ENCODE measurements at regions not wholly inside any gene's neighbourhood (a gene's known extent, or its start where the extent isn't known, plus 50 kb on each side); places are given as distances from the start of the nearest gene placed in this dataset.

DNA sequence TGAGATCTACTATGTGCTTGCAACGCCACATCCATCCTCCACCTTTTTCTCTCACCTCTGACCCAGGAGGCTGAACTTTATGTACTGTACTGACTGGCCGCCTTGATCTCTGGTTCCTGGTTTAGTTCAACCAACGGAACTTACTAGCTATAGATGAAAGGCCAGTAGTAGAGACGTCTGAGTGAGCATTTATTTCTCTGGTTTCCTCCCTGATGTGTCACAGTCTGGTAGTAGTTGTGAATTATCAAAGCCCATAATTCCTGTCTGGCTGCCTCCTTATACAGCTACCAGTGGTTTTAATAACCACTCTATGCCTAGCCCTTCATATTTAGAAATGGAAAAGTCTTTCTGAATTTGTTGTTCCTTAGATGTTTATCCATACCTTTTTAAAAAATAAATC is 64.7 kb downstream of the POM121L12 start:
- in situ Hi-C loops (cut with MboI), result no loop called here
- POLR2A ChIA-PET, result no interaction called here

More for the DNA sequence above, 64.7 kb downstream of the POM121L12 start:
- no peak for ATAC-seq
- intact Hi-C loops (cut with micrococcal nuclease), result no loop called here
- no peak overlapping the region for H2AFZ ChIP-seq (ENCODE audit: low read depth, low read length)
- CTCF ChIA-PET (ENCODE audit: low intra/inter-chr PET ratio), result no interaction called here
- DNase-seq (ENCODE audit: extremely low read depth in 1 of 4, low spot score in 3 of 4), result no peak
- TF ChIP-seq, protein P1, sequence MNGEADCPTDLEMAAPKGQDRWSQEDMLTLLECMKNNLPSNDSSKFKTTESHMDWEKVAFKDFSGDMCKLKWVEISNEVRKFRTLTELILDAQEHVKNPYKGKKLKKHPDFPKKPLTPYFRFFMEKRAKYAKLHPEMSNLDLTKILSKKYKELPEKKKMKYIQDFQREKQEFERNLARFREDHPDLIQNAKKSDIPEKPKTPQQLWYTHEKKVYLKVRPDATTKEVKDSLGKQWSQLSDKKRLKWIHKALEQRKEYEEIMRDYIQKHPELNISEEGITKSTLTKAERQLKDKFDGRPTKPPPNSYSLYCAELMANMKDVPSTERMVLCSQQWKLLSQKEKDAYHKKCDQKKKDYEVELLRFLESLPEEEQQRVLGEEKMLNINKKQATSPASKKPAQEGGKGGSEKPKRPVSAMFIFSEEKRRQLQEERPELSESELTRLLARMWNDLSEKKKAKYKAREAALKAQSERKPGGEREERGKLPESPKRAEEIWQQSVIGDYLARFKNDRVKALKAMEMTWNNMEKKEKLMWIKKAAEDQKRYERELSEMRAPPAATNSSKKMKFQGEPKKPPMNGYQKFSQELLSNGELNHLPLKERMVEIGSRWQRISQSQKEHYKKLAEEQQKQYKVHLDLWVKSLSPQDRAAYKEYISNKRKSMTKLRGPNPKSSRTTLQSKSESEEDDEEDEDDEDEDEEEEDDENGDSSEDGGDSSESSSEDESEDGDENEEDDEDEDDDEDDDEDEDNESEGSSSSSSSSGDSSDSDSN (IDR thresholded peaks at IDR 0.05; ENCODE audit: borderline replicate concordance in 1 of 2, low read depth in 2 of 2, low read length in 2 of 2), result no peak
- TF ChIP-seq, protein P2, sequence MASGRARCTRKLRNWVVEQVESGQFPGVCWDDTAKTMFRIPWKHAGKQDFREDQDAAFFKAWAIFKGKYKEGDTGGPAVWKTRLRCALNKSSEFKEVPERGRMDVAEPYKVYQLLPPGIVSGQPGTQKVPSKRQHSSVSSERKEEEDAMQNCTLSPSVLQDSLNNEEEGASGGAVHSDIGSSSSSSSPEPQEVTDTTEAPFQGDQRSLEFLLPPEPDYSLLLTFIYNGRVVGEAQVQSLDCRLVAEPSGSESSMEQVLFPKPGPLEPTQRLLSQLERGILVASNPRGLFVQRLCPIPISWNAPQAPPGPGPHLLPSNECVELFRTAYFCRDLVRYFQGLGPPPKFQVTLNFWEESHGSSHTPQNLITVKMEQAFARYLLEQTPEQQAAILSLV (tag; IDR thresholded peaks at IDR 0.05), result no peak
- TF ChIP-seq ZNF347 (CRISPR knock-in tag; IDR thresholded peaks at IDR 0.05; ENCODE audit: low read depth) (no peak), COPS2 (conservative IDR thresholded peaks at IDR 0.05) (no peak), CSDE1 (IDR thresholded peaks at IDR 0.05) (no peak), SRSF1 (IDR thresholded peaks at IDR 0.05; ENCODE audit: low read depth, low read length) (no peak), PRMT5 (CRISPR knock-in tag; IDR thresholded peaks at IDR 0.05) (no peak)
- TF ChIP-seq, protein P3, sequence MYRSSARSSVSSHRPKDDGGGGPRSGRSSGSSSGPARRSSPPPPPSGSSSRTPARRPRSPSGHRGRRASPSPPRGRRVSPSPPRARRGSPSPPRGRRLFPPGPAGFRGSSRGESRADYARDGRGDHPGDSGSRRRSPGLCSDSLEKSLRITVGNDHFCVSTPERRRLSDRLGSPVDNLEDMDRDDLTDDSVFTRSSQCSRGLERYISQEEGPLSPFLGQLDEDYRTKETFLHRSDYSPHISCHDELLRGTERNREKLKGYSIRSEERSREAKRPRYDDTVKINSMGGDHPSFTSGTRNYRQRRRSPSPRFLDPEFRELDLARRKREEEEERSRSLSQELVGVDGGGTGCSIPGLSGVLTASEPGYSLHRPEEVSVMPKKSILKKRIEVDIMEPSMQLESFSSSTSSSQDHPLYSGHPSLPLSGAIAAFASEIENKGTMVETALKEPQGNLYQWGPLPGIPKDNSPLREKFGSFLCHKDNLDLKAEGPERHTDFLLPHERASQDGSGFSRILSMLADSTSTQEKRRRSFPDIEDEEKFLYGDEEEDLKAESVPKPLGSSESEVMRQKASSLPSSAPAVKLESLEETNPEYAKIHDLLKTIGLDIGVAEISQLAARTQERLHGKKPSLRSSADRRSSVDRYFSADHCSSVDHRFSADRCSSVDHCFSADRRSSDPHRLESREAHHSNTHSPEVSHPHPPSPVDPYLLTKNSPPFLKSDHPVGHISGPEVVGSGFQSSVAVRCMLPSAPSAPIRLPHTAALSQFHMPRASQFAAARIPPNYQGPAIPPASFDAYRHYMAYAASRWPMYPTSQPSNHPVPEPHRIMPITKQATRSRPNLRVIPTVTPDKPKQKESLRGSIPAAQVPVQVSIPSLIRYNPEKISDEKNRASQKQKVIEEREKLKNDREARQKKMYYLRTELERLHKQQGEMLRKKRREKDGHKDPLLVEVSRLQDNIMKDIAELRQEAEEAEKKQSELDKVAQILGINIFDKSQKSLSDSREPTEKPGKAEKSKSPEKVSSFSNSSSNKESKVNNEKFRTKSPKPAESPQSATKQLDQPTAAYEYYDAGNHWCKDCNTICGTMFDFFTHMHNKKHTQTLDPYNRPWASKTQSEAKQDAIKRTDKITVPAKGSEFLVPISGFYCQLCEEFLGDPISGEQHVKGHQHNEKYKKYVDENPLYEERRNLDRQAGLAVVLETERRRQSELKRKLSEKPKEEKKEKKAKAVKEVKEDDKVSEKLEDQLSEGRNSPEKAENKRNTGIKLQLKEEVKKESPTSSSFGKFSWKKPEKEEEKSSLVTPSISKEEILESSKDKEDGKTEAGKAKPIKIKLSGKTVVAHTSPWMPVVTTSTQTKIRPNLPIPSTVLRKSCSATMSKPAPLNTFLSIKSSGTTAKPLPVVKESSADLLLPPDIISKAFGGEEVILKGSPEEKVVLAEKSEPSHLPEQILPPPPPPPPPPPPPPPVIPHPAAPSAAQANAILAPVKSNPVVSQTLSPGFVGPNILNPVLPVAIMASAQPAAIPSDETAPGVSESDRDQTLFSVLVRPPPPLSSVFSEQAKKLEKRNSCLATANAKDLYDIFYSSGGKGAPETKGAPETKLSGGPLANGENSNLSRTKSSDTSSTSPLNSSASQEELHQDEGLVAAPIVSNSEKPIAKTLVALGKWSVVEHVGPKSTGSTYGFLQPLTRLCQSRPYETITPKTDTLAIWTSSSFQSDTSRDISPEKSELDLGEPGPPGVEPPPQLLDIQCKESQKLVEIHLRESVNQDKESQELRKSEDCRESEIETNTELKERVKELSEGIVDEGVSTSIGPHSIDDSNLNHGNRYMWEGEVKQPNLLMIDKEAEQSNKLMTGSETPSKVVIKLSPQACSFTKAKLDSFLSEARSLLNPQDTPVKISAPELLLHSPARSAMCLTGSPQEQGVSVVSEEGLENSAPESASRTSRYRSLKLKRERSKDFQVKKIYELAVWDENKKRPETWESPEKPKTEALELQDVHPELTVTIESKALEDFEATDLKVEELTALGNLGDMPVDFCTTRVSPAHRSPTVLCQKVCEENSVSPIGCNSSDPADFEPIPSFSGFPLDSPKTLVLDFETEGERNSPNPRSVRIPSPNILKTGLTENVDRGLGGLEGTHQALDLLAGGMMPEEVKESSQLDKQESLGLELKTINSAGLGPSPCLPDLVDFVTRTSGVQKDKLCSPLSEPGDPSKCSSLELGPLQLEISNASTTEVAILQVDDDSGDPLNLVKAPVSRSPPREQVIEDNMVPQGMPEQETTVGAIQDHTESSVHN (IDR thresholded peaks at IDR 0.05; ENCODE audit: borderline replicate concordance in 1 of 2, low read depth in 1 of 2), result no peak
- no peaks in the 10 kb centered on the region for H3K36me3 ChIP-seq (ENCODE audit: control insufficient read depth, insufficient read depth, low read length)
- no peaks in the 10 kb centered on the region for H4K20me1 ChIP-seq (replicated peaks; ENCODE audit: control insufficient read depth, insufficient read depth, low read length)
- H3K27ac ChIP-seq (ENCODE audit: extremely low read depth, low read depth, low read length), result no peak overlapping the region
- 0 out of 2 replicates have a peak, but pooled peaks cover 2% of the 10 kb centered on the region for H3K9me3 ChIP-seq (replicated peaks; ENCODE audit: control insufficient read depth, insufficient read depth, low read depth, low read length)
- FAIRE-seq, result no peak
- no TSS peak for BruUV-seq (replicated peaks)
- H3K9ac ChIP-seq (ENCODE audit: insufficient read depth in 1 of 2, low read depth in 2 of 2, low read length in 2 of 2), result no peak overlapping the region
- WGBS (ENCODE audit: insufficient coverage, low coverage, missing lambda C conversion rate), result 0% methylated on average over 4 of the region's 4 CpGs
- no peak overlapping the region for H3K4me3 ChIP-seq
- H3K4me1 ChIP-seq (replicated peaks in 1 of 2; ENCODE audit: control insufficient read depth in 2 of 2, insufficient read depth in 2 of 2, low read length in 2 of 2), result no peaks in the 10 kb centered on the region
- H3K9me1 ChIP-seq (ENCODE audit: control insufficient read depth, insufficient read depth, low read length), result no peaks in the 10 kb centered on the region
- H3K79me2 ChIP-seq (ENCODE audit: control insufficient read depth, insufficient read depth, low read length), result no peaks in the 10 kb centered on the region
- H3K4me2 ChIP-seq (ENCODE audit: insufficient read depth, low read length), result no peak overlapping the region
- no peaks in the 10 kb centered on the region for H3K27me3 ChIP-seq (ENCODE audit: control insufficient read depth in 2 of 2, insufficient read depth in 2 of 2, low read length in 2 of 2)
